ENCODE measurements at regions not wholly inside any gene's neighbourhood (a gene's known extent, or its start where the extent isn't known, plus 50 kb on each side); places are given as distances from the start of the nearest gene placed in this dataset.

GRCh38 chr11:112665291-112665690 lies 295.9 kb upstream of the NCAM1 start:
- CTCF ChIA-PET (ENCODE audit: partially characterized antibody), result interaction anchor here (1.0 to 2.0 kb wide), 4 partner anchors 10 to 578 kb away, joined by 3 to 5 read pairs (median 4); no protein-coding TSS in a partner anchor
- H3K4me2 ChIP-seq (ENCODE audit: insufficient read depth in 1 of 2, low read depth in 2 of 2, low read length in 2 of 2), result no peak overlapping the region

More at GRCh38 chr11:112665291-112665690, 295.9 kb upstream of the NCAM1 start:
- Histone ChIP-seq H3K36me3 (ENCODE audit: control insufficient read depth in 2 of 4, insufficient read depth in 4 of 4, low read length in 3 of 4) (no peaks in the 10 kb centered on the region), H2BK5ac (ENCODE audit: low read depth, low read length) (no peak overlapping the region), H3K9me3 (ENCODE audit: insufficient read depth in 2 of 2, low read depth in 1 of 2, low read length in 1 of 2) (no peaks in the 10 kb centered on the region), H3K56ac (replicated peaks; ENCODE audit: insufficient read length, low read depth, low read length) (no peak overlapping the region), H3K23ac (ENCODE audit: insufficient read length) (no peak overlapping the region), H3K79me2 (ENCODE audit: control insufficient read depth in 1 of 2, insufficient read depth in 2 of 2, low read length in 2 of 2) (no peaks in the 10 kb centered on the region), H3K27me3 (replicated peaks in 1 of 4; ENCODE audit: control insufficient read depth in 3 of 4, extremely low read depth in 1 of 4, insufficient read depth in 3 of 4, low read length in 3 of 4) (no peaks in the 10 kb centered on the region), H2BK12ac (ENCODE audit: low read depth, low read length) (no peak overlapping the region), H2BK15ac (ENCODE audit: low read length) (no peak overlapping the region), H2BK20ac (ENCODE audit: low read length) (no peak overlapping the region), H3K9ac (replicated peaks in 1 of 4; ENCODE audit: extremely low read depth in 1 of 4, low read depth in 3 of 4, low read length in 3 of 4) (no peak overlapping the region), H3K4me3 (ENCODE audit: extremely low read depth in 1 of 4, insufficient read depth in 2 of 4, low read depth in 3 of 4, low read length in 4 of 4) (no peak overlapping the region), H4K20me1 (replicated peaks in 1 of 2; ENCODE audit: control insufficient read depth in 1 of 2, insufficient read depth in 2 of 2, low read length in 2 of 2) (no peaks in the 10 kb centered on the region), H2AFZ (ENCODE audit: low read length) (no peak overlapping the region), H3K14ac (ENCODE audit: insufficient read length) (no peak overlapping the region), H3K4ac (replicated peaks; ENCODE audit: insufficient read length, low read depth, low read length) (no peak overlapping the region), H3K27ac (ENCODE audit: low read depth, low read length) (no peak overlapping the region), H3K4me1 (replicated peaks in 1 of 4; ENCODE audit: control insufficient read depth in 3 of 4, insufficient read depth in 4 of 4, low read length in 3 of 4) (no peaks in the 10 kb centered on the region), H4K5ac (ENCODE audit: insufficient read length, low read depth, low read length) (no peak overlapping the region), H2AK5ac (ENCODE audit: low read depth, low read length) (no peak overlapping the region), H4K8ac (ENCODE audit: extremely low read depth, insufficient read depth, low read length) (no peak overlapping the region), H3K79me1 (ENCODE audit: low read depth, low read length) (no peaks in the 10 kb centered on the region; the same call in 1 of the 2 replicates), H2BK120ac (replicated peaks; ENCODE audit: low read depth, low read length) (no peak overlapping the region), H3K18ac (ENCODE audit: extremely low read depth, low read length) (no peak overlapping the region), H3K23me2 (ENCODE audit: low read depth, low read length) (no peaks in the 10 kb centered on the region), H4K91ac (replicated peaks; ENCODE audit: insufficient read length, low read length) (no peak overlapping the region)
- DNase-seq (ENCODE audit: low read depth in 1 of 2, low spot score in 2 of 2) (no peak), FAIRE-seq (no peak)
- 88% methylated on average over 2 of the region's 2 CpGs; no CpG with 5 or more reads in 1 of the 2 experiments for WGBS, 2 experiments (ENCODE audit: extremely low coverage in 1 of 2, insufficient coverage in 1 of 2, insufficient read length in 1 of 2, insufficient replicate concordance in 2 of 2, low coverage in 1 of 2, low lambda C conversion rate in 2 of 2, missing lambda C conversion rate in 1 of 2)
- POLR2A ChIA-PET (ENCODE audit: partially characterized antibody), result no interaction called here
- TF ChIP-seq KDM4A (IDR thresholded peaks at IDR 0.05; ENCODE audit: low read depth, low read length, severe bottlenecking) (no peak), KDM1A (IDR thresholded peaks at IDR 0.05; ENCODE audit: borderline replicate concordance, low read length) (no peak)

All from H1 (cell line).